GM19468 (cell line): ENCODE measurements at regions not wholly inside any gene's neighbourhood (a gene's known extent, or its start where the extent isn't known, plus 50 kb on each side); places are given as distances from the start of the nearest gene placed in this dataset.

Experiments
- ATAC-seq: cut with Tn5 transposase; IDR thresholded peaks from one replicate; pipeline ENCODE4 v1.9.1; 2021; ENCODE audit warnings: mild to moderate bottlenecking, moderate library complexity, moderate number of reproducible peaks; ENCODE audit not compliant: unreplicated experiment; ENCODE audit errors: extremely low read depth

GRCh38 chr10:3016016-3016415, 51.3 kb upstream of the PFKP start:
- no peak for ATAC-seq

GRCh38 chr10:3014968-3015367, 52.4 kb upstream of the PFKP start:
- no peak for ATAC-seq

GRCh38 chr10:3012223-3012622, 55.1 kb upstream of the PFKP start:
- ATAC-seq: no peak

- ATAC-seq: no peak
Measured at GRCh38 chr10:3010816-3011460, 56.4 kb upstream of the PFKP start.

- no peak for ATAC-seq
Measured at GRCh38 chr10:3010334-3010733, 57.0 kb upstream of the PFKP start.

- no peak for ATAC-seq
Measured at GRCh38 chr10:3009341-3009740, 58.0 kb upstream of the PFKP start.

GRCh38 chr10:3008518-3009195, 58.7 kb upstream of the PFKP start:
- ATAC-seq: no peak

- no peak for ATAC-seq
Measured at GRCh38 chr10:3006607-3007006, 60.7 kb upstream of the PFKP start.

GRCh38 chr10:3006093-3006492, 61.3 kb upstream of the PFKP start:
- no peak for ATAC-seq

- no peak for ATAC-seq
Measured at GRCh38 chr10:3002304-3002703, 65.0 kb upstream of the PFKP start.

- no peak for ATAC-seq
Measured at GRCh38 chr10:3000048-3000447, 67.3 kb upstream of the PFKP start.

- ATAC-seq: no peak
Measured at GRCh38 chr10:2994221-2994961, 73.0 kb upstream of the PFKP start.

- no peak for ATAC-seq
Measured at GRCh38 chr10:2993636-2994035, 73.7 kb upstream of the PFKP start.

GRCh38 chr10:2992401-2993198, 74.7 kb upstream of the PFKP start:
- no peak for ATAC-seq

GRCh38 chr10:2990764-2991163, 76.6 kb upstream of the PFKP start:
- ATAC-seq: no peak

GRCh38 chr10:2989292-2989947, 77.9 kb upstream of the PFKP start:
- no peak for ATAC-seq

- no peak for ATAC-seq
Measured at GRCh38 chr10:2987185-2987768, 80.1 kb upstream of the PFKP start.

- ATAC-seq: no peak
Measured at GRCh38 chr10:2986391-2986801, 81.0 kb upstream of the PFKP start.

- ATAC-seq: no peak
Measured at GRCh38 chr10:2985729-2986232, 81.6 kb upstream of the PFKP start.

- no peak for ATAC-seq
Measured at GRCh38 chr10:2984682-2985081, 82.7 kb upstream of the PFKP start.
